ENCODE measurements at regions not wholly inside any gene's neighbourhood (a gene's known extent, or its start where the extent isn't known, plus 50 kb on each side); places are given as distances from the start of the nearest gene placed in this dataset.

- no peaks in the 10 kb centered on the region for H3K4me1 ChIP-seq (ENCODE audit: insufficient read depth, low read length)
- CTCF ChIA-PET, result no interaction called here
- intact Hi-C loops (cut with micrococcal nuclease), result loop anchor here (1.0 to 5.0 kb wide), 2 partner anchors 186 to 202 kb away; no protein-coding TSS in a partner anchor
- no peak overlapping the region for H3K4me3 ChIP-seq (ENCODE audit: low read length)
- no peaks in the 10 kb centered on the region for H3F3A ChIP-seq (ENCODE audit: low read length, unreplicated experiment)
- H4K20me1 ChIP-seq (ENCODE audit: low read length), result no peaks in the 10 kb centered on the region
- DNase-seq (peak; percentile 23), ATAC-seq (peak; percentile 33; the same call in 1 of the 2 replicates)
- H3K4me2 ChIP-seq (ENCODE audit: low read length), result no peak overlapping the region
- TF ChIP-seq CTCF (conservative IDR thresholded peaks at IDR 0.05; ENCODE audit: low read depth, low read length), result peak; percentile 51; the same call in 1 of the 2 replicates
- TF ChIP-seq EZH2 (IDR thresholded peaks at IDR 0.05; ENCODE audit: low read length, unreplicated experiment), result no peak
- H3K79me2 ChIP-seq (ENCODE audit: low read length), result no peaks in the 10 kb centered on the region
- H3K27me3 ChIP-seq (ENCODE audit: low read length), result no peaks in the 10 kb centered on the region
- H3K36me3 ChIP-seq (ENCODE audit: low read depth, low read length), result no peaks in the 10 kb centered on the region
- POLR2A ChIA-PET (ENCODE audit: unreplicated experiment), result no interaction called here
- no peak overlapping the region for H2AFZ ChIP-seq (ENCODE audit: low read length)
- no peak overlapping the region for H3K9ac ChIP-seq (ENCODE audit: low read length)
- no peaks in the 10 kb centered on the region for H3K9me3 ChIP-seq (ENCODE audit: low read length)
- no peak overlapping the region for H3K27ac ChIP-seq (ENCODE audit: low read length)
- H3K9me2 ChIP-seq (replicated peaks; ENCODE audit: low read length), result no peaks in the 10 kb centered on the region
- BruUV-seq (replicated peaks), result no TSS peak
Observed at GRCh38 chr11:29634244-29634643, 382.6 kb downstream of the KCNA4 start.

GRCh38 chr11:29629286-29629685 lies 387.5 kb downstream of the KCNA4 start:
- H3K27ac ChIP-seq (ENCODE audit: low read length), result no peak overlapping the region
- POLR2A ChIA-PET (ENCODE audit: unreplicated experiment), result no interaction called here
- DNase-seq, result peak; percentile 17

GRCh38 chr11:29628609-29629008 lies 388.2 kb downstream of the KCNA4 start:
- no peak overlapping the region for H3K4me3 ChIP-seq (ENCODE audit: low read length)
- TF ChIP-seq EZH2phosphoT487 (IDR thresholded peaks at IDR 0.05; ENCODE audit: borderline replicate concordance, low read length) (no peak), CTCF (conservative IDR thresholded peaks at IDR 0.05; ENCODE audit: low read depth, low read length) (no peak), EZH2 (IDR thresholded peaks at IDR 0.05; ENCODE audit: low read length, unreplicated experiment) (no peak)
- H3K9me2 ChIP-seq (replicated peaks; ENCODE audit: low read length), result no peaks in the 10 kb centered on the region
- no peaks in the 10 kb centered on the region for H3F3A ChIP-seq (ENCODE audit: low read length, unreplicated experiment)
- ATAC-seq (no peak), DNase-seq (no peak)
- no peaks in the 10 kb centered on the region for H3K36me3 ChIP-seq (ENCODE audit: low read depth, low read length)
- no peak overlapping the region for H3K9ac ChIP-seq (ENCODE audit: low read length)
- H2AFZ ChIP-seq (ENCODE audit: low read length), result no peak overlapping the region
- intact Hi-C loops (cut with micrococcal nuclease), result no loop called here
- H3K27ac ChIP-seq (ENCODE audit: low read length), result no peak overlapping the region
- H3K4me1 ChIP-seq (ENCODE audit: insufficient read depth, low read length), result no peaks in the 10 kb centered on the region
- ChIA-PET CTCF (no interaction called here), POLR2A (ENCODE audit: unreplicated experiment) (no interaction called here)
- no peaks in the 10 kb centered on the region for H3K9me3 ChIP-seq (ENCODE audit: low read length)
- no peaks in the 10 kb centered on the region for H3K79me2 ChIP-seq (ENCODE audit: low read length)
- H3K4me2 ChIP-seq (ENCODE audit: low read length), result no peak overlapping the region
- peaks cover 4% of the 10 kb centered on the region; the same call in 1 of the 2 replicates for H3K27me3 ChIP-seq (ENCODE audit: low read length)
- H4K20me1 ChIP-seq (ENCODE audit: low read length), result no peaks in the 10 kb centered on the region
- no TSS peak for BruUV-seq (replicated peaks)

More at GRCh38 chr11:29629286-29629685, 387.5 kb downstream of the KCNA4 start:
- H4K20me1 ChIP-seq (ENCODE audit: low read length), result no peaks in the 10 kb centered on the region
- H3K27me3 ChIP-seq (ENCODE audit: low read length), result peaks cover 4% of the 10 kb centered on the region; the same call in 1 of the 2 replicates
- no peak overlapping the region for H3K4me2 ChIP-seq (ENCODE audit: low read length)
- intact Hi-C loops (cut with micrococcal nuclease), result no loop called here
- CTCF ChIA-PET, result no interaction called here
- H3F3A ChIP-seq (ENCODE audit: low read length, unreplicated experiment), result no peaks in the 10 kb centered on the region
- H2AFZ ChIP-seq (ENCODE audit: low read length), result no peak overlapping the region
- no peaks in the 10 kb centered on the region for H3K9me3 ChIP-seq (ENCODE audit: low read length)
- ATAC-seq, result no peak; the same call in 1 of the 2 replicates
- no peak overlapping the region for H3K4me3 ChIP-seq (ENCODE audit: low read length)
- no peaks in the 10 kb centered on the region for H3K79me2 ChIP-seq (ENCODE audit: low read length)
- H3K4me1 ChIP-seq (ENCODE audit: insufficient read depth, low read length), result no peaks in the 10 kb centered on the region
- no peaks in the 10 kb centered on the region for H3K36me3 ChIP-seq (ENCODE audit: low read depth, low read length)
- no peaks in the 10 kb centered on the region for H3K9me2 ChIP-seq (replicated peaks; ENCODE audit: low read length)
- no peak overlapping the region for H3K9ac ChIP-seq (ENCODE audit: low read length)
- BruUV-seq (replicated peaks), result no TSS peak
- TF ChIP-seq EZH2phosphoT487 (IDR thresholded peaks at IDR 0.05; ENCODE audit: borderline replicate concordance, low read length), result no peak
- TF ChIP-seq CTCF (conservative IDR thresholded peaks at IDR 0.05; ENCODE audit: low read depth, low read length), result no peak
- TF ChIP-seq EZH2 (IDR thresholded peaks at IDR 0.05; ENCODE audit: low read length, unreplicated experiment), result no peak
